ENCODE measurements at regions not wholly inside any gene's neighbourhood (a gene's known extent, or its start where the extent isn't known, plus 50 kb on each side); places are given as distances from the start of the nearest gene placed in this dataset.

GRCh38 chr12:115828168-115828567, 449.3 kb downstream of the MED13L start:
- ATAC-seq: no peak
- TF ChIP-seq ZFP3 (CRISPR knock-in tag; IDR thresholded peaks at IDR 0.05) (no peak), SNAI2 (CRISPR knock-in tag; IDR thresholded peaks at IDR 0.05) (no peak), PATZ1 (CRISPR knock-in tag; IDR thresholded peaks at IDR 0.05; ENCODE audit: borderline replicate concordance) (no peak), ARNTL (CRISPR knock-in tag; IDR thresholded peaks at IDR 0.05; ENCODE audit: borderline replicate concordance, low read depth) (no peak)

- TF ChIP-seq BACH2 (CRISPR knock-in tag; IDR thresholded peaks at IDR 0.05; ENCODE audit: borderline replicate concordance): no peak
- no peak for TF ChIP-seq CSDC2 (CRISPR knock-in tag; IDR thresholded peaks at IDR 0.05)
- no peak for TF ChIP-seq GLIS3 (CRISPR knock-in tag; IDR thresholded peaks at IDR 0.05)
- no peak for TF ChIP-seq SNAI2 (CRISPR knock-in tag; IDR thresholded peaks at IDR 0.05)
- no peak for ATAC-seq
These were observed 452.4 kb downstream of the MED13L start for GRCh38 chr12:115824936-115825602.

- ATAC-seq: no peak
- TF ChIP-seq CSDC2 (CRISPR knock-in tag; IDR thresholded peaks at IDR 0.05): no peak
- no peak for TF ChIP-seq GLIS3 (CRISPR knock-in tag; IDR thresholded peaks at IDR 0.05)
- no peak for TF ChIP-seq CREB5 (CRISPR knock-in tag; IDR thresholded peaks at IDR 0.05; ENCODE audit: low read depth)
- TF ChIP-seq TCF4 (CRISPR knock-in tag; IDR thresholded peaks at IDR 0.05; ENCODE audit: borderline replicate concordance): no peak
- no peak for TF ChIP-seq PATZ1 (CRISPR knock-in tag; IDR thresholded peaks at IDR 0.05; ENCODE audit: borderline replicate concordance)
- TF ChIP-seq CSRNP3 (CRISPR knock-in tag; IDR thresholded peaks at IDR 0.05): no peak
- no peak for TF ChIP-seq ZFP3 (CRISPR knock-in tag; IDR thresholded peaks at IDR 0.05)
- no peak for TF ChIP-seq ZC3H10 (CRISPR knock-in tag; IDR thresholded peaks at IDR 0.05)
- no peak for TF ChIP-seq ISL1 (CRISPR knock-in tag; IDR thresholded peaks at IDR 0.05)
- no peak for TF ChIP-seq OSR1 (CRISPR knock-in tag; IDR thresholded peaks at IDR 0.05)
- TF ChIP-seq PPARA (CRISPR knock-in tag; IDR thresholded peaks at IDR 0.05; ENCODE audit: borderline replicate concordance): no peak
- TF ChIP-seq RARB (CRISPR knock-in tag; IDR thresholded peaks at IDR 0.05): no peak
- no peak for TF ChIP-seq BACH2 (CRISPR knock-in tag; IDR thresholded peaks at IDR 0.05; ENCODE audit: borderline replicate concordance)
- TF ChIP-seq ZNF70 (CRISPR knock-in tag; IDR thresholded peaks at IDR 0.05): no peak
- no peak for TF ChIP-seq ZNF565 (CRISPR knock-in tag; conservative IDR thresholded peaks at IDR 0.05; ENCODE audit: low read depth)
- no peak for TF ChIP-seq POU6F1 (CRISPR knock-in tag; IDR thresholded peaks at IDR 0.05; ENCODE audit: borderline replicate concordance, low read depth)
- no peak for TF ChIP-seq TOX (CRISPR knock-in tag; IDR thresholded peaks at IDR 0.05; ENCODE audit: borderline replicate concordance)
These were observed 453.9 kb downstream of the MED13L start for GRCh38 chr12:115823635-115824034.

GRCh38 chr12:115820656-115821055, 456.8 kb downstream of the MED13L start:
- no peak for ATAC-seq
- TF ChIP-seq GLIS3 (CRISPR knock-in tag; IDR thresholded peaks at IDR 0.05): no peak
- TF ChIP-seq POU6F1 (CRISPR knock-in tag; IDR thresholded peaks at IDR 0.05; ENCODE audit: borderline replicate concordance, low read depth): no peak
- no peak for TF ChIP-seq ZFP30 (CRISPR knock-in tag; IDR thresholded peaks at IDR 0.05)
- no peak for TF ChIP-seq CREB5 (CRISPR knock-in tag; IDR thresholded peaks at IDR 0.05; ENCODE audit: low read depth)
- no peak for TF ChIP-seq ARNTL (CRISPR knock-in tag; IDR thresholded peaks at IDR 0.05; ENCODE audit: borderline replicate concordance, low read depth)
- TF ChIP-seq TCF4 (CRISPR knock-in tag; IDR thresholded peaks at IDR 0.05; ENCODE audit: borderline replicate concordance): no peak
- no peak for TF ChIP-seq TSHZ2 (CRISPR knock-in tag; IDR thresholded peaks at IDR 0.05)
